ENCODE measurements at regions not wholly inside any gene's neighbourhood (a gene's known extent, or its start where the extent isn't known, plus 50 kb on each side); places are given as distances from the start of the nearest gene placed in this dataset.
A peak's percentile ranks its signal among the peaks of the same experiment; 100 is the strongest.

DNA sequence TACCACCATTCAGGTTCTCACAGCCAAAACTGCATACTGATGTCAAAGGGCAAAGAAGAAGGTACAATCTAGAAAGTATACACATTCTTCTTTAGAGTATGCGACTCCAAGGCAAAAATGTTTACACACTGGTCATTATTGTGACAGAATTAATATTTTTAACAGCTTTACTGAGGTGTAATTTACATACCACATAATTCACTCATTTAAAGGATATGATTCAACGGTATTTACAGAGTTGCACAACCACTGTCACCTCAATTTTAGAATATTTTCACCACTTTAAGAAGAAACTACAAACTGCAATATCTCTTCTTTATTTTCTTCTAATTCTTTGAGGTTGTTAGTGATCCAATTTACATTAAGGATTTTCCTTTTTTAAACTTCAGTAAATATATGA, 325.4 kb upstream of the SMIM31 start:
- no peak for DNase-seq (ENCODE audit: low read depth)
- TF ChIP-seq, protein P1, sequence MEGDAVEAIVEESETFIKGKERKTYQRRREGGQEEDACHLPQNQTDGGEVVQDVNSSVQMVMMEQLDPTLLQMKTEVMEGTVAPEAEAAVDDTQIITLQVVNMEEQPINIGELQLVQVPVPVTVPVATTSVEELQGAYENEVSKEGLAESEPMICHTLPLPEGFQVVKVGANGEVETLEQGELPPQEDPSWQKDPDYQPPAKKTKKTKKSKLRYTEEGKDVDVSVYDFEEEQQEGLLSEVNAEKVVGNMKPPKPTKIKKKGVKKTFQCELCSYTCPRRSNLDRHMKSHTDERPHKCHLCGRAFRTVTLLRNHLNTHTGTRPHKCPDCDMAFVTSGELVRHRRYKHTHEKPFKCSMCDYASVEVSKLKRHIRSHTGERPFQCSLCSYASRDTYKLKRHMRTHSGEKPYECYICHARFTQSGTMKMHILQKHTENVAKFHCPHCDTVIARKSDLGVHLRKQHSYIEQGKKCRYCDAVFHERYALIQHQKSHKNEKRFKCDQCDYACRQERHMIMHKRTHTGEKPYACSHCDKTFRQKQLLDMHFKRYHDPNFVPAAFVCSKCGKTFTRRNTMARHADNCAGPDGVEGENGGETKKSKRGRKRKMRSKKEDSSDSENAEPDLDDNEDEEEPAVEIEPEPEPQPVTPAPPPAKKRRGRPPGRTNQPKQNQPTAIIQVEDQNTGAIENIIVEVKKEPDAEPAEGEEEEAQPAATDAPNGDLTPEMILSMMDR (IDR thresholded peaks at IDR 0.05; ENCODE audit: insufficient read depth, low read depth, low read length) = no peak
- no peak overlapping the region for H3K4me3 ChIP-seq (ENCODE audit: low read depth, low read length)

DNA sequence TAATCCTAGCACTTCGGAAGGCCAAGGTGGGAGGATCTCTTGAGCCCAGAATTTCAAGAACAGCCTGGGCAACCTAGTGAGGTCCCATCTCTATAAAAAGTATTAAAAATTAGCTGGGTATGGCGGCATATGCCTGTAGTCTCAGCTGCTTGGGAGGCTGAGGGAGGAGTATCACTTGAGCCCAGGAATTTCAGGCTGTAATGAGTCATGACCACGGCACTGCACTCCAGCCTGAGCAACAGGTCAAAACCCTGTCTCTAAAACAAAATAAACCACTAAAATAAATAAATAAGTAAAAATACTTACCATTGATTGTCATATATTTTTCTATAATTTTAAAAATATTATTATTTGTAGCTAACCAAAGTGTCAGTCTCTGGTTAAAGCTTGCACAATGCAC, 315.6 kb upstream of the SMIM31 start:
- peak; percentile 13 for DNase-seq (ENCODE audit: low read depth)
- no peak overlapping the region for H3K4me3 ChIP-seq (ENCODE audit: low read depth, low read length)
- TF ChIP-seq, protein P1 (IDR thresholded peaks at IDR 0.05; ENCODE audit: insufficient read depth, low read depth, low read length) = no peak

DNA sequence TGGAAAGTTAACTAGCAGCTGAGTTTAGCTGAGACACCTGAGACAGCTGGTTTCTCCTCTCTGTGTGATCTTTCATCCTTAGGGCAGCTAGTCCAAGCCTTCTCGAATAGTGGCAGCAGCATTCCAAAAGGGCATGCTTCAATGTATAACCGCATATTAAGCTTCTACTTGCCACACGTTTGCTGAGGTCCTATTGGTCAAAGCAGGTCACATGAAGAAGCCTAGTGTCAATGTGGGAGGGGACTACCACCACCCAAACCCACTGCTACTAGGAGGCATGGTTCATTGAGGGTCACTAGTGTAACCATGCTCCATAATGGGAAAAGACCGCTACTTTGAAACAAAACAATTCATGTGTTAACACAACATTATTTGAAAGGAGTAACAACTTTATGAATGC, 314.9 kb upstream of the SMIM31 start:
- H3K4me3 ChIP-seq (ENCODE audit: low read depth, low read length) = no peak overlapping the region
- TF ChIP-seq, protein P1 (IDR thresholded peaks at IDR 0.05; ENCODE audit: insufficient read depth, low read depth, low read length) = no peak
- no peak for DNase-seq (ENCODE audit: low read depth)

DNA sequence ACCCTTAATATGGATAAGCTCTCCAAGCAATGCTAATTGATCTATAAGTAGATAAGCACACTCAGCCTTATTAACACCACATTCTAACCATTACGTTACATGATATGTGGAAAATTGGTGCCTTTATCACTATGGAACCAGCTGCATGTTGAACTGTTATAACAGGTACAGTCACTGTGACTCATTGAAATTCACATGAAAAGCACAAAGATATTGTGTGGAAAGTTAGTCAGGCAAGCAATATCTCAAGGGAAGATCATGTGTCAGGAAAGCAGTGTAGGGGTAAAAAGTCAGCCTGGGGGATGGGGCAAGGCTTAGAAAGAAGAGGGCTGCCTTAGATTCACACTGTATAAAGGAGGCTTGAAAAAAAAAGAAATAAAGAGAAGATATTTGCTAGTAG, 313.7 kb upstream of the SMIM31 start:
- DNase-seq (ENCODE audit: low read depth) = no peak
- TF ChIP-seq, protein P1 (IDR thresholded peaks at IDR 0.05; ENCODE audit: insufficient read depth, low read depth, low read length) = no peak
- no peak overlapping the region for H3K4me3 ChIP-seq (ENCODE audit: low read depth, low read length)

DNA sequence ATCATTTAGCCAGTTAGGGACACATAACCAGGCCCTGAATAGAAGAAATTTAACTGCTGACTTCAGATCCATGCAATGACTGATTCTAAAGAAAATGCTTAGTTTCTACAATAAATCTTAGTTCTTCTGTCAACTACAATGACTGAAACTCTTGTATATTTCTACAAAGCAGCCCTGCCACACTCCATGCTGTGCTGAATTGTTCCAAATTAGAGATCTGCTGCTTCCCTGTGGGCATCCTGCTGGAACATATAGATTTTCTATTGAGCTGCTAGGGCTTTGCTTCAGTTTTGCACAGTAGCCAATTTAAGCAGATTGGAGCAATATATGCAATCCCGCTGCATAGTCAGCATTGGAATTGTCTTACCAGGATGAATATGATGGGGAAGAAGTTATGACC, 312.8 kb upstream of the SMIM31 start:
- DNase-seq (ENCODE audit: low read depth) = no peak
- TF ChIP-seq, protein P1 (IDR thresholded peaks at IDR 0.05; ENCODE audit: insufficient read depth, low read depth, low read length) = no peak
- H3K4me3 ChIP-seq (ENCODE audit: low read depth, low read length) = no peak overlapping the region

DNA sequence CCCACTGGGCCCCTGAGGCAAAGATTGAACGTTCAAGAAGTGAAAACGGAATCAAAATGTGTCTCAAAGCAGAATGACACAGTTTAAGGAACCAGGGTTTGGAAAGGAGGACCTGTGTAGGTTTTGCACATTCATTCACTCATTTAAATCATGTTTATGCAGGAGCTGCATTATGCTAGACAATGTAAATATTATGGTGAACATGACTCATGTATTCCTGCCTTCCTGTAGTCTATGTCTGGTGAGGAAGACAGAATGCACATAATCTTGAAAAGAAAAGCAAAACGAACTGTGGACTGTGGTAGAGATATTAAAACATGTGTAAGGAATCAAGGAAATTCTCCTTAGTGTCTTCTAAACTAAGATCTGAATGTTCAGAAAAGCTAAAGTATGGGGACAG, 311.8 kb upstream of the SMIM31 start:
- H3K4me3 ChIP-seq (ENCODE audit: low read depth, low read length) = no peak overlapping the region
- TF ChIP-seq, protein P1 (IDR thresholded peaks at IDR 0.05; ENCODE audit: insufficient read depth, low read depth, low read length) = no peak
- no peak for DNase-seq (ENCODE audit: low read depth)

GRCh38 chr4:164446516-164446915, 307.4 kb upstream of the SMIM31 start:
- no peak overlapping the region for H3K4me3 ChIP-seq (ENCODE audit: low read depth, low read length)
- TF ChIP-seq, protein P1 (IDR thresholded peaks at IDR 0.05; ENCODE audit: insufficient read depth, low read depth, low read length) = no peak
- DNase-seq (ENCODE audit: low read depth) = no peak

Data from fibroblast of villous mesenchyme (primary cell).